AG04450 (cell line): ENCODE measurements at regions not wholly inside any gene's neighbourhood (a gene's known extent, or its start where the extent isn't known, plus 50 kb on each side); places are given as distances from the start of the nearest gene placed in this dataset.

Experiments
- CTCF ChIA-PET: fragments of 300-600, 350-600 bp; formaldehyde crosslinking; extraction: SDS; loops from one replicate; lab custom pipeline; 2022; ENCODE audit warnings: antibody characterized with exemption, inconsistent platforms; lab: Charles Lee
- POLR2A ChIA-PET: fragments of 350-600 bp; formaldehyde crosslinking; extraction: SDS; loops from one replicate; lab custom pipeline; 2021; ENCODE audit warnings: antibody characterized with exemption, inconsistent platforms; lab: Yijun Ruan, JAX
- DNase-seq: peaks from one replicate; pipeline ENCODE4 v3.0.0-alpha.2; 2011; ENCODE audit warnings: low read depth, low spot score
- H3K27ac ChIP-seq: one replicate; pipeline ENCODE4 v1.5.1; 2012; ENCODE audit warnings: low read depth, low read length, control low read depth
- H3K27me3 ChIP-seq: one replicate; pipeline ENCODE4 v1.6.0; 2012; ENCODE audit warnings: low read length; ENCODE audit not compliant: control insufficient read depth, insufficient read depth
- H3K4me3 ChIP-seq: 2 replicates; pipeline ENCODE4 v1.5.1; 2011; ENCODE audit warnings: mild to moderate bottlenecking, low read depth, low read length, control low read depth
- H3K9me3 ChIP-seq: 2 replicates; pipeline ENCODE4 v1.5.1; 2012; ENCODE audit warnings: low read length; ENCODE audit not compliant: control insufficient read depth, insufficient read depth
- CTCF ChIP-seq: IDR thresholded peaks from 2 replicates; pipeline ENCODE4 v1.5.1; 2011; ENCODE audit warnings: low read depth, low read length, control low read depth, inconsistent platforms

GRCh38 chr2:34831096-34831495, 1232.0 kb upstream of the FAM98A start:
- Histone ChIP-seq H3K27ac (no peak overlapping the region), H3K4me3 (no peak overlapping the region), H3K9me3 (peaks cover 4% of the 10 kb centered on the region; the same call in 1 of the 2 replicates), H3K27me3 (no peaks in the 10 kb centered on the region)
- CTCF ChIA-PET = no interaction called here
- POLR2A ChIA-PET = no interaction called here
- no peak for DNase-seq
- TF ChIP-seq CTCF = no peak

GRCh38 chr2:34828481-34828880, 1229.4 kb upstream of the FAM98A start:
- CTCF ChIA-PET = no interaction called here
- POLR2A ChIA-PET = no interaction called here
- no peak for TF ChIP-seq CTCF

GRCh38 chr2:34827398-34827797, 1228.3 kb upstream of the FAM98A start:
- no peak for TF ChIP-seq CTCF
- POLR2A ChIA-PET = no interaction called here
- H3K4me3 ChIP-seq = no peak overlapping the region
- H3K9me3 ChIP-seq = peaks cover 4% of the 10 kb centered on the region; the same call in 1 of the 2 replicates
- H3K27me3 ChIP-seq = no peaks in the 10 kb centered on the region
- no peak overlapping the region for H3K27ac ChIP-seq
- DNase-seq = no peak
- CTCF ChIA-PET = no interaction called here

More at GRCh38 chr2:34828481-34828880, 1229.4 kb upstream of the FAM98A start:
- no peak for DNase-seq
- no peaks in the 10 kb centered on the region for H3K27me3 ChIP-seq
- H3K4me3 ChIP-seq = no peak overlapping the region
- H3K9me3 ChIP-seq = peaks cover 4% of the 10 kb centered on the region; the same call in 1 of the 2 replicates
- H3K27ac ChIP-seq = no peak overlapping the region

- Histone ChIP-seq H3K27ac (no peak overlapping the region), H3K4me3 (no peak overlapping the region), H3K27me3 (no peaks in the 10 kb centered on the region), H3K9me3 (no peaks in the 10 kb centered on the region)
- no peak for TF ChIP-seq CTCF
- DNase-seq = no peak
- CTCF ChIA-PET = no interaction called here
- POLR2A ChIA-PET = no interaction called here
These were observed 1226.6 kb upstream of the FAM98A start for GRCh38 chr2:34825686-34826085.

GRCh38 chr2:34822616-34823015, 1223.5 kb upstream of the FAM98A start:
- ChIA-PET POLR2A (no interaction called here), CTCF (no interaction called here)
- no peak for TF ChIP-seq CTCF
- Histone ChIP-seq H3K4me3 (no peak overlapping the region), H3K27ac (no peak overlapping the region), H3K27me3 (no peaks in the 10 kb centered on the region), H3K9me3 (no peaks in the 10 kb centered on the region)
- DNase-seq = no peak
